ENCODE measurements at regions not wholly inside any gene's neighbourhood (a gene's known extent, or its start where the extent isn't known, plus 50 kb on each side); places are given as distances from the start of the nearest gene placed in this dataset.

DNA sequence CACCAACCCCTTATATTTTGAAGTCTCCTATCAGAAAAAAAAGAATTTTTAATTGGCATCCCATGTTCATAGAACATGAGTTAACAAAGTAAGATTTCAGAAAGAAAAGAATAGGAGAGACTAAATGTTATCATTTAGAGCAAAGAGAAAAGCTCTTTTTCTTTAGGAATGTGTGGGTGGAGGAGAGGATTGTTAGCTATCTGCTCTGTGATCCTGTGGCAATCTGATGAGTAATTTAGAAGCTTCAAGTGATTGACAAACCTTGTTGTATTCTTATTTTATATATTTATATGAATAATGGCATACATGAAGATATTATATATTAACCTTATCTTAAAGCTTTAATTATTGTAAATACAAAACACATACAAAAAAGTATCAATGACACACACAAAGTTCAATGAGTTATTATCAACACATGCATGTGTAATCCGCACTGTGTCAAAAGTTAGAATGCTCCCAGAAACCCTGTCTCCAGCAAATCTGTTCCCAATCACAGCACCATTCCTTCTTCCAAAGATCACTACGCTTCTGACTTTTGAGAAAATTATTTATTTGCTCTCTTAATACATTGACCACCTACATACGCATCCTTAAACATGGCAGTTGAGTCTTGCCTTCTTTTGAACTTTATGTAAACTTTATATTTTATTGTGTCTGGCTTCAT lies 907.4 kb downstream of the MCTP2 start:
- TF ChIP-seq, protein P1, sequence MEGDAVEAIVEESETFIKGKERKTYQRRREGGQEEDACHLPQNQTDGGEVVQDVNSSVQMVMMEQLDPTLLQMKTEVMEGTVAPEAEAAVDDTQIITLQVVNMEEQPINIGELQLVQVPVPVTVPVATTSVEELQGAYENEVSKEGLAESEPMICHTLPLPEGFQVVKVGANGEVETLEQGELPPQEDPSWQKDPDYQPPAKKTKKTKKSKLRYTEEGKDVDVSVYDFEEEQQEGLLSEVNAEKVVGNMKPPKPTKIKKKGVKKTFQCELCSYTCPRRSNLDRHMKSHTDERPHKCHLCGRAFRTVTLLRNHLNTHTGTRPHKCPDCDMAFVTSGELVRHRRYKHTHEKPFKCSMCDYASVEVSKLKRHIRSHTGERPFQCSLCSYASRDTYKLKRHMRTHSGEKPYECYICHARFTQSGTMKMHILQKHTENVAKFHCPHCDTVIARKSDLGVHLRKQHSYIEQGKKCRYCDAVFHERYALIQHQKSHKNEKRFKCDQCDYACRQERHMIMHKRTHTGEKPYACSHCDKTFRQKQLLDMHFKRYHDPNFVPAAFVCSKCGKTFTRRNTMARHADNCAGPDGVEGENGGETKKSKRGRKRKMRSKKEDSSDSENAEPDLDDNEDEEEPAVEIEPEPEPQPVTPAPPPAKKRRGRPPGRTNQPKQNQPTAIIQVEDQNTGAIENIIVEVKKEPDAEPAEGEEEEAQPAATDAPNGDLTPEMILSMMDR (IDR thresholded peaks at IDR 0.05; ENCODE audit: insufficient read depth, low read length) = no peak
- TF ChIP-seq POLR2AphosphoS5 (IDR thresholded peaks at IDR 0.05; ENCODE audit: low read depth) (no peak), GABPA (IDR thresholded peaks at IDR 0.05; ENCODE audit: low read depth) (no peak)
- TF ChIP-seq, protein P2, sequence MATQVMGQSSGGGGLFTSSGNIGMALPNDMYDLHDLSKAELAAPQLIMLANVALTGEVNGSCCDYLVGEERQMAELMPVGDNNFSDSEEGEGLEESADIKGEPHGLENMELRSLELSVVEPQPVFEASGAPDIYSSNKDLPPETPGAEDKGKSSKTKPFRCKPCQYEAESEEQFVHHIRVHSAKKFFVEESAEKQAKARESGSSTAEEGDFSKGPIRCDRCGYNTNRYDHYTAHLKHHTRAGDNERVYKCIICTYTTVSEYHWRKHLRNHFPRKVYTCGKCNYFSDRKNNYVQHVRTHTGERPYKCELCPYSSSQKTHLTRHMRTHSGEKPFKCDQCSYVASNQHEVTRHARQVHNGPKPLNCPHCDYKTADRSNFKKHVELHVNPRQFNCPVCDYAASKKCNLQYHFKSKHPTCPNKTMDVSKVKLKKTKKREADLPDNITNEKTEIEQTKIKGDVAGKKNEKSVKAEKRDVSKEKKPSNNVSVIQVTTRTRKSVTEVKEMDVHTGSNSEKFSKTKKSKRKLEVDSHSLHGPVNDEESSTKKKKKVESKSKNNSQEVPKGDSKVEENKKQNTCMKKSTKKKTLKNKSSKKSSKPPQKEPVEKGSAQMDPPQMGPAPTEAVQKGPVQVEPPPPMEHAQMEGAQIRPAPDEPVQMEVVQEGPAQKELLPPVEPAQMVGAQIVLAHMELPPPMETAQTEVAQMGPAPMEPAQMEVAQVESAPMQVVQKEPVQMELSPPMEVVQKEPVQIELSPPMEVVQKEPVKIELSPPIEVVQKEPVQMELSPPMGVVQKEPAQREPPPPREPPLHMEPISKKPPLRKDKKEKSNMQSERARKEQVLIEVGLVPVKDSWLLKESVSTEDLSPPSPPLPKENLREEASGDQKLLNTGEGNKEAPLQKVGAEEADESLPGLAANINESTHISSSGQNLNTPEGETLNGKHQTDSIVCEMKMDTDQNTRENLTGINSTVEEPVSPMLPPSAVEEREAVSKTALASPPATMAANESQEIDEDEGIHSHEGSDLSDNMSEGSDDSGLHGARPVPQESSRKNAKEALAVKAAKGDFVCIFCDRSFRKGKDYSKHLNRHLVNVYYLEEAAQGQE (IDR thresholded peaks at IDR 0.05; ENCODE audit: insufficient replicate concordance, low read depth) = no peak
